Epithelial cell of esophagus (primary cell): ENCODE measurements at regions not wholly inside any gene's neighbourhood (a gene's known extent, or its start where the extent isn't known, plus 50 kb on each side); places are given as distances from the start of the nearest gene placed in this dataset.

Experiments
- DNase-seq: peaks from one replicate; pipeline ENCODE4 v3.0.0; 2010; ENCODE audit warnings: low read depth
- H3K4me3 ChIP-seq: 2 replicates; pipeline ENCODE4 v1.5.1; 2011; ENCODE audit warnings: mild to moderate bottlenecking, low read length, control low read depth
- CTCF ChIP-seq: IDR thresholded peaks from 2 replicates; pipeline ENCODE4 v1.5.1; 2011; ENCODE audit warnings: low read depth, mild to moderate bottlenecking, low read length, control low read depth, inconsistent platforms; ENCODE audit not compliant: insufficient read depth; ENCODE audit errors: missing control alignments

DNA sequence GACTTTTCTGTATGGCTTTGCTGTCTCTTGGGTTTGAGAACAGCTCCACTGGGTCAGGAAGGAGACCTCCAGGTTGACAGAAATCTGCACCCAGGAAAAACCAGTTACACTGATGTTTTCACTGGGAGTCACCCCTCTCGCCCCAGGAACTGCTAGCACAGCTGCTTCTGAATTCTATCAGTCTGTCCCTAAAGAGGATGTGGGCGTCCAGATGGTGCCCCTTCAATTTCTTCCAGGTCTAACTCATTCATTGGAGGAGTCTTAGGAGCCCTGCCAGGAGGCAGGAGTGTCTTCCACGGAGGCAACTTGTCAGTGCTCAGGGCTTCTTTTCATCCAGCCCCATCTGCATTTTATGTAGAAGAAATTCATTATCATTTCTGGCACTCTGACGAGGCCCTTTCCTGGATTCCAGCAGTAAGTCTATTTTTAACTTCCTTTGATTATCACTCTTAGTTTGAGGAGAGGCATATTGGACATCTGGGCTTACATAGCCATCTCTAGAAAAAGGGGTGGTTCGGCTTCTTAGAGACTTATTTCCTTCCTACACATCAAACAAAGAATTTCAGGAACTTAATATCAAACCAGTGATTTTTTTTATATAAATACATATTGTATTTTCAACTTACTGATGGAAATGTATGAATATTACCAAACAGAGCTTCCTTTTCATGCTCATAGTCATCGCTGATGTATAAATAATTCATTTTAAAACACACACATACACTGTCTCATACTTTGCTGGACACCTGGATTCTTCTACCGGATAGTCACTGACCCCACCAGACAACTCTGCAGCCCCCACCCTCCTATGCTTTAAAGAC is 148.8 kb downstream of the IRX2 start:
- no peak for DNase-seq
- no peak for TF ChIP-seq CTCF
- H3K4me3 ChIP-seq: no peak overlapping the region

GRCh38 chr5:2598503-2598902 is 153.0 kb downstream of the IRX2 start:
- no peak for DNase-seq
- no peak overlapping the region for H3K4me3 ChIP-seq
- no peak for TF ChIP-seq CTCF

DNA sequence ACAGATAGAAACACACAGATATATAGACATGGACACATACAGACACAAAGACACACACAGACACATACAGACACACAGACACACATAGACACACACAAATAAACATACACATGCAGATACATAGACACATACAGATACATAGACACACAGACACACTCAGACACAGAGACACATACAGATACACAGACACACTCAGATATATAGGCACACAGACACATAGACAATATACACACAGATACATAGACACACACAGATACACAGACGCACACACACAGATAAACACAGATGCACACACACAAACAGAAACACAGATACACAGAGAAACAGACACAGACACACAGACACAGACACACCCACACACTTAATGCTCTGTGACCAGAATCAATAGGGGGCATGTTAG is 156.8 kb downstream of the IRX2 start:
- no peak for DNase-seq
- TF ChIP-seq CTCF: no peak
- no peak overlapping the region for H3K4me3 ChIP-seq

DNA sequence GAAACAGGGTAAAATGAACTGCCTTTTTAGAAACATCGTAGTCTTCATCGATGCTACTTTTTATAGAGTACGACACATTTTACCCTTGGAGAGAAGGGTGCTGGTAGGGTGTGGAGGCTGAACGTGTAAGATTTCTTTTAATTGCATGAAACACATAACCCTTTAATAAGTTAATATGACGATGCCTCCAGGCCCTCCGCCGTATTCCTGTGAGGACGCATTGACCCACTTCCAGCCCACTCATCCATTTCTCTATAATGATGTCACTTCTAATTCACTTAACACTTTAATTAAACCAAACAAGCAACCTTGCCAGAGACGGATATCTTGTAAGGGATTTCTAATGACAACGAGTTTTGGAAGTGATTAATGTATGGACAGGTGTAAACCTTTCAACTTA is 158.7 kb downstream of the IRX2 start:
- DNase-seq: no peak
- TF ChIP-seq CTCF: no peak
- H3K4me3 ChIP-seq: no peak overlapping the region

GRCh38 chr5:2591777-2592453 is 159.6 kb downstream of the IRX2 start:
- no peak for DNase-seq
- no peak for TF ChIP-seq CTCF
- H3K4me3 ChIP-seq: no peak overlapping the region

DNA sequence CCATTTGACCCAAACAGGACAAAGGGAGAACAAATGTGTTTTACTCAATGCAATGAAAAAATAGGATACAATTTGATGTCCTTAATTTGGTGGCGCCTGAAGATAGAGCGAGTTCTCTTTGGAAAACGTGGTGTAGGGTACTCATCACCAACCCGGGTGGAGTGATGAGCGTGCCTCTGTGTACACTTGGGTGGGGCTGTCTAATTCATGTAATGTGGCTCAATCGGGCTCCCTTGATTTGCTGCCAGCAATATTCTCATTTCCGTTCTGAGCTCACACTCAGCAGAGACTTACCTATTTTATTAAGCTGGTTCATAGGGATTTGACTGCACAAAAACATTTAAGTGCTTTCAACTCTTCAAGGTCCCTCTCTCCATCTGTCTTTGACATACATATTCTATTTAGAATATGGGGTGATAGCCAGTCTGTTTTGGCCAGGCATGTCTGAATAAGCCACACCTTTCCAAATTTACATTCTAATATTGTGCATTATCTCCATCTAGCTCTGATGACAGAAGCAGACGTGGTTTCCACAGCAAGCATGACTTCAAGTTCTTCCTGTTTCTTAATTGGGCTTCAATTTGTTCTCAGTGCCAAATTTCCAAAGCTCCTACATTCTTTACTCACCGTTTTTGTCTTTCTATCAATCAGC is 162.5 kb downstream of the IRX2 start:
- no peak for DNase-seq
- no peak overlapping the region for H3K4me3 ChIP-seq
- no peak for TF ChIP-seq CTCF
